Fibroblast of lung (primary cell): ENCODE measurements at regions not wholly inside any gene's neighbourhood (a gene's known extent, or its start where the extent isn't known, plus 50 kb on each side); places are given as distances from the start of the nearest gene placed in this dataset.

ENCODE experiments used
- CTCF ChIP-seq, 2 donors: IDR thresholded peaks in 1 of 2; conservative IDR thresholded peaks in 1 of 2; 1 replicate in 1 of 2; 2 replicates in 1 of 2; pipeline ENCODE4 v1.5.1; 2011 to 2012; ENCODE audit warnings: low read length in 2 of 2, control low read depth in 1 of 2, inconsistent platforms in 1 of 2, low read depth in 1 of 2, mild to moderate bottlenecking in 1 of 2
- EZH2 ChIP-seq: IDR thresholded peaks from 2 replicates; pipeline ENCODE4 v1.5.1; 2012; ENCODE audit warnings: low read length, control low read depth, mild to moderate bottlenecking; ENCODE audit errors: missing control alignments

DNA sequence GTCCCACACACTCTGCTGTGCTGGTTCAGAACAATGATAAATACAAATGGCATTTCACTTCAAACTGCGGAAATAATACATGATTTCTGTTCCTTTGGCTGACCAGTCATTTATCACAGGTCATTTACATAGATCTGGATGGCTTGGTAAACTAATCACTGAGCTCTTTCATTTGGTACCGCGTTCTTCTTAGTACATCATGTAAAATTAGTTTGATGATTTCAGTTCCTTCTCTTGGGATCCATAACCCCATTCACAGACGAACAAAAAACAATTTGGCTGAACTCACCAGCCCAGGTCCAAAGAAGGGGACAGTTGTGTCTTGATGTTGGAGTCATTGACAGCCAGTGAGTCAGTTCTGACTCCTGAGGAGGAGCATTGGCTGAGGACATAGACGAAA is 689.8 kb downstream of the INHBA start:
- TF ChIP-seq CTCF (conservative IDR thresholded peaks at IDR 0.05 in 1 of 2, IDR thresholded peaks at IDR 0.05 in 1 of 2; ENCODE audit: low read depth in 1 of 2, low read length in 2 of 2) (no peak), EZH2 (no peak)
